ENCODE measurements at regions not wholly inside any gene's neighbourhood (a gene's known extent, or its start where the extent isn't known, plus 50 kb on each side); places are given as distances from the start of the nearest gene placed in this dataset.

GRCh38 chr2:238645716-238646115 is 202.2 kb upstream of the TWIST2 start:
- TF ChIP-seq CTCF (IDR thresholded peaks at IDR 0.05; ENCODE audit: control extremely low read depth, extremely low read depth, low read depth, missing control alignments) = no peak
- POLR2A ChIA-PET = no interaction called here
- CTCF ChIA-PET = no interaction called here
- no peak for DNase-seq (ENCODE audit: extremely low spot score)

GRCh38 chr2:238646281-238646680 is 201.6 kb upstream of the TWIST2 start:
- CTCF ChIA-PET = no interaction called here
- no peak for TF ChIP-seq CTCF (IDR thresholded peaks at IDR 0.05; ENCODE audit: control extremely low read depth, extremely low read depth, low read depth, missing control alignments)
- no peak for DNase-seq (ENCODE audit: extremely low spot score)
- POLR2A ChIA-PET = no interaction called here

GRCh38 chr2:238646803-238647202 is 201.1 kb upstream of the TWIST2 start:
- peak; percentile 3 for DNase-seq (ENCODE audit: extremely low spot score)
- POLR2A ChIA-PET = no interaction called here
- TF ChIP-seq CTCF (IDR thresholded peaks at IDR 0.05; ENCODE audit: control extremely low read depth, extremely low read depth, low read depth, missing control alignments) = no peak
- CTCF ChIA-PET = no interaction called here

GRCh38 chr2:238649123-238649522 is 198.8 kb upstream of the TWIST2 start:
- no peak for TF ChIP-seq CTCF (IDR thresholded peaks at IDR 0.05; ENCODE audit: control extremely low read depth, extremely low read depth, low read depth, missing control alignments)
- CTCF ChIA-PET = no interaction called here
- DNase-seq (ENCODE audit: extremely low spot score) = no peak
- POLR2A ChIA-PET = no interaction called here

GRCh38 chr2:238649936-238650518 is 197.9 kb upstream of the TWIST2 start:
- DNase-seq (ENCODE audit: extremely low spot score) = peak; percentile 8
- ChIA-PET CTCF (no interaction called here), POLR2A (no interaction called here)
- no peak for TF ChIP-seq CTCF (IDR thresholded peaks at IDR 0.05; ENCODE audit: control extremely low read depth, extremely low read depth, low read depth, missing control alignments)

GRCh38 chr2:238650536-238650935 is 197.3 kb upstream of the TWIST2 start:
- TF ChIP-seq CTCF (IDR thresholded peaks at IDR 0.05; ENCODE audit: control extremely low read depth, extremely low read depth, low read depth, missing control alignments) = no peak
- ChIA-PET CTCF (no interaction called here), POLR2A (no interaction called here)
- DNase-seq (ENCODE audit: extremely low spot score) = peak; percentile 5
